Skeletal muscle tissue (tissue), 3 donors: ENCODE measurements at regions not wholly inside any gene's neighbourhood (a gene's known extent, or its start where the extent isn't known, plus 50 kb on each side); places are given as distances from the start of the nearest gene placed in this dataset.
A peak's percentile ranks its signal among the peaks of the same experiment; 100 is the strongest.

Source experiments
- H3K27ac ChIP-seq: one replicate; pipeline ENCODE4 v1.7.0; 2013; ENCODE audit warnings: mild to moderate bottlenecking, low read depth, low read length, inconsistent platforms
- H3K27me3 ChIP-seq, 3 donors: one replicate each; pipeline ENCODE4 v1.7.0; 2013; ENCODE audit warnings: low read length in 3 of 3; ENCODE audit not compliant: control insufficient read depth in 3 of 3, insufficient read depth in 3 of 3
- H3K36me3 ChIP-seq, 3 donors: one replicate each; pipeline ENCODE4 v1.7.0; 2013; ENCODE audit warnings: low read length in 3 of 3; ENCODE audit not compliant: control insufficient read depth in 3 of 3, insufficient read depth in 3 of 3
- H3K4me1 ChIP-seq, 3 donors: one replicate each; pipeline ENCODE4 v1.7.0; 2013; ENCODE audit warnings: low read length in 3 of 3, mild to moderate bottlenecking in 3 of 3; ENCODE audit not compliant: control insufficient read depth in 3 of 3, insufficient read depth in 3 of 3
- H3K4me3 ChIP-seq, 3 donors: one replicate each; pipeline ENCODE4 v1.7.0; 2013; ENCODE audit warnings: low read length in 3 of 3
- H3K9ac ChIP-seq, 3 donors: one replicate each; pipeline ENCODE4 v1.7.0; 2013; ENCODE audit warnings: low read length in 3 of 3, mild to moderate bottlenecking in 3 of 3, moderate library complexity in 2 of 3, low read depth in 1 of 3
- H3K9me3 ChIP-seq, 3 donors: one replicate each; pipeline ENCODE4 v1.7.0; 2013; ENCODE audit warnings: low read length in 3 of 3; ENCODE audit not compliant: control insufficient read depth in 3 of 3
- donor health status: Osteomylitis.

GRCh38 chr5:89200899-89201298 lies 317.9 kb upstream of the MEF2C start:
- Histone ChIP-seq H3K36me3 (no peaks in the 10 kb centered on the region), H3K4me1 (no peaks in the 10 kb centered on the region), H3K9me3 (peaks cover 3 to 5% (median 4%) of the 10 kb centered on the region in 3 donors), H3K4me3 (no peak overlapping the region), H3K27me3 (no peaks in the 10 kb centered on the region), H3K27ac (no peak overlapping the region), H3K9ac (no peak overlapping the region)

DNA sequence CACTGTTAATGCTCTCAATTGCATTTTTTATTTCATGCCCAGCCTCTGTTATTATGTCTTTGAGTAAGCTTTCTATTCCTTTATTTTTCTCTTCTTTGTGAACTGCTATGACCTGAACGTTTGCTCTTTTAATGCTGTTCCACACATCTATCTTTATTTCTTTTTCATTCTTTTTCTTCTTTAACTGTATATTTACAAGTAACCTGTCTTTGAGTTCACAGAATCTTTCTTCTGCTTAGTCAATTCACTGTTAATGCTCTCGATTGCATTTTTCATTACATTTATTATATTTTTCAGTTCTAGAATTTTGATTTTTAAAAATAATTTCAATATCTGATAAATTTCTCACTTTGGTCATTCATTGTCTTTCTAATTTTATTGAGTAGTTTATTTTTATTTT lies 316.3 kb upstream of the MEF2C start:
- Histone ChIP-seq H3K9ac (no peak overlapping the region), H3K4me3 (no peak overlapping the region), H3K36me3 (no peaks in the 10 kb centered on the region), H3K27me3 (no peaks in the 10 kb centered on the region), H3K27ac (no peak overlapping the region), H3K9me3 (peaks cover 3 to 5% (median 4%) of the 10 kb centered on the region in 3 donors), H3K4me1 (no peaks in the 10 kb centered on the region)

DNA sequence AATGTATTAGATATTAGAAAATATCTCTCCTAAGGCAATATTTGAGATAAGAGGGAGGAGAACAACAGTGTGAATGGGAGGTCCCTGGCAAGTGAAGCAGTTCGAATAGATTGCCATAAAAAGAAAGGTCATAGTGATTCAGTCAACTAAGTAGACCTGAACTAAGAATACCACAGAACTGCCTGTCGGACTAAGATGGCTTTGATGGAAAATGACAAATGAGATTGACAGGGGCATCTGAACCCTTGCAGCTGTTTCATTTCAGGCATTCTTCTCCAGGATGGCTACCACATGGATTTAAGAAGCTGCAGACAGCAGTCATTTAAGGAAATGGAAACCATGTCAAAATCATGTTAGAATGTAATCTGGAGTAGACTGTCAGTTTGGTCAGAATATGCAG lies 308.4 kb upstream of the MEF2C start:
- Histone ChIP-seq H3K27ac (peak overlapping the region; percentile 77), H3K9ac (peak overlapping the region in 1 of 3 donors; percentile 12)

GRCh38 chr5:89190515-89191265 lies 307.7 kb upstream of the MEF2C start:
- Histone ChIP-seq H3K27ac (peak overlapping the region; percentile 77), H3K4me1 (peaks cover 3 to 6% (median 4%) of the 10 kb centered on the region in 3 donors), H3K27me3 (no peaks in the 10 kb centered on the region), H3K9me3 (no peaks in the 10 kb centered on the region), H3K9ac (peak overlapping the region in 1 of 3 donors; percentile 12), H3K4me3 (no peak overlapping the region), H3K36me3 (no peaks in the 10 kb centered on the region)

More for the DNA sequence above, 308.4 kb upstream of the MEF2C start:
- H3K36me3 ChIP-seq, result no peaks in the 10 kb centered on the region
- no peak overlapping the region for H3K4me3 ChIP-seq
- H3K9me3 ChIP-seq, result no peaks in the 10 kb centered on the region
- H3K4me1 ChIP-seq, result peaks cover 3 to 6% (median 4%) of the 10 kb centered on the region in 3 donors
- H3K27me3 ChIP-seq, result no peaks in the 10 kb centered on the region

DNA sequence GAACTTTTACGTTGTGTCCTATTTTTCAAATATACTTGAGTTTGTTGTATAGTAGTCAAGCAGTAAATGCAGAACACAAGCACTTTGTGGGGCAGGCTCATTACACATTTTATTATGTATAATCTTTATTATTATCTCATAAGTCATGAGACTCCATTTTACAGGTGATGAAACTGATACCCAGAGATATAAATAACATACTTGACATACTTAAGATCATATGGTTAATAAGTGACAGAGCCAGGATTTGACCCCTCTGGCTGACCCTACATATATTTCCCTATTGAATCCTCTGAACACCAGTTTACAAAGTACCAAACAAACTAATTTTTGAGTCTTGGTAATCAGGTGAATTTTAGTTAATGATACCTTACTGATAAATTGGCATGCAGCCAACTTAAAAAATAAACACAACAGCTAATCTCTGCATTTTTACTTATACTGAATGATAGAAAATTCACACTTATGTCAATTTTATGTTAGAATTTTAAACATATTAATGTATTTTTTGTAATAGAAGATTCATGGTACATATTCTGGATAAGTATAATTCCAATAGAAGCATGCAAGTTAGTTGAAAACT lies 305.0 kb upstream of the MEF2C start:
- Histone ChIP-seq H3K27me3 (no peaks in the 10 kb centered on the region), H3K9ac (no peak overlapping the region), H3K27ac (no peak overlapping the region), H3K9me3 (no peaks in the 10 kb centered on the region), H3K4me3 (no peak overlapping the region), H3K4me1 (peaks cover 3 to 6% (median 4%) of the 10 kb centered on the region in 3 donors), H3K36me3 (no peaks in the 10 kb centered on the region)

DNA sequence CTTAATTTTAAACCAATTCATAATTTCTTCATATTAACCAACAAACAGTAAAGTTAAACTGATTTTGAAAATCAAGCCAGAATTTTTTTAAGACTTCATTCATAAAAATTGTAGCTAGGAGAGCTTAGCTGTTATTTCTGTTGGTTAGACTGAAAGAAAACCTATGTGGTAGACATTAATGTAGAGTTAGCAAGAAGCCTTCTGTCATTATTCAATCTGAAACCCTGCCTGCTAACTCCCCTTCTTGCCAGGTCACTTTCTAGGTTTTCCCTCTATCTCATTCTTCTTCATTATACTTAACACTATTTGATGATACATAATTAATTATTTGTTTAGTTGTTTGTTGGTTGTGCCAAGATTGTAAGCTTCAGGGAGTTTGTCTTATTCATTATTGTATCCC lies 304.3 kb upstream of the MEF2C start:
- H3K9ac ChIP-seq, result no peak overlapping the region
- no peak overlapping the region for H3K4me3 ChIP-seq
- H3K27me3 ChIP-seq, result no peaks in the 10 kb centered on the region
- no peaks in the 10 kb centered on the region for H3K36me3 ChIP-seq
- peaks cover 3 to 6% (median 4%) of the 10 kb centered on the region in 3 donors for H3K4me1 ChIP-seq
- no peaks in the 10 kb centered on the region for H3K9me3 ChIP-seq
- H3K27ac ChIP-seq, result no peak overlapping the region

- Histone ChIP-seq H3K9ac (no peak overlapping the region), H3K4me1 (peaks cover 0 to 8% (median 6%) of the 10 kb centered on the region in 3 donors), H3K9me3 (no peaks in the 10 kb centered on the region), H3K36me3 (no peaks in the 10 kb centered on the region), H3K27me3 (no peaks in the 10 kb centered on the region), H3K27ac (no peak overlapping the region), H3K4me3 (no peak overlapping the region)
Measured at GRCh38 chr5:89181546-89181945, 298.6 kb upstream of the MEF2C start.

GRCh38 chr5:89179731-89180130 lies 296.7 kb upstream of the MEF2C start:
- Histone ChIP-seq H3K27me3 (no peaks in the 10 kb centered on the region), H3K27ac (no peak overlapping the region), H3K36me3 (no peaks in the 10 kb centered on the region), H3K4me1 (peaks cover 0 to 8% (median 6%) of the 10 kb centered on the region in 3 donors), H3K4me3 (no peak overlapping the region), H3K9me3 (no peaks in the 10 kb centered on the region), H3K9ac (no peak overlapping the region)

GRCh38 chr5:89178541-89178940 lies 295.6 kb upstream of the MEF2C start:
- Histone ChIP-seq H3K9ac (peak overlapping the region in 1 of 3 donors; percentile 7), H3K27me3 (no peaks in the 10 kb centered on the region), H3K4me3 (peak overlapping the region in 1 of 3 donors; percentile 1), H3K27ac (peak overlapping the region; percentile 56), H3K36me3 (no peaks in the 10 kb centered on the region), H3K4me1 (peaks cover 0 to 8% (median 6%) of the 10 kb centered on the region in 3 donors), H3K9me3 (no peaks in the 10 kb centered on the region)

GRCh38 chr5:89173528-89173927 lies 290.5 kb upstream of the MEF2C start:
- Histone ChIP-seq H3K27me3 (no peaks in the 10 kb centered on the region), H3K9me3 (peaks cover 0 to 4% (median 0%) of the 10 kb centered on the region in 3 donors), H3K27ac (no peak overlapping the region), H3K9ac (no peak overlapping the region), H3K4me1 (peaks cover 0 to 6% (median 2%) of the 10 kb centered on the region in 3 donors), H3K36me3 (no peaks in the 10 kb centered on the region), H3K4me3 (no peak overlapping the region)
